Testis (tissue), 2 donors: ENCODE measurements at regions not wholly inside any gene's neighbourhood (a gene's known extent, or its start where the extent isn't known, plus 50 kb on each side); places are given as distances from the start of the nearest gene placed in this dataset.
A peak's percentile ranks its signal among the peaks of the same experiment; 100 is the strongest.

ENCODE experiments used
- DNase-seq: peaks from one replicate; pipeline ENCODE4 v3.0.0-alpha.2; 2019
- H3K27ac ChIP-seq, 2 donors: fragments of 200-600 bp; sonication (generic); one replicate each; pipeline ENCODE4 v1.5.1; 2019
- H3K27me3 ChIP-seq: fragments of 200-600 bp; sonication (generic); one replicate; pipeline ENCODE4 v1.5.1; 2019
- H3K36me3 ChIP-seq: fragments of 200-600 bp; sonication (generic); one replicate; pipeline ENCODE4 v1.5.1; 2017; ENCODE audit warnings: low read depth; ENCODE audit errors: missing control alignments
- H3K4me1 ChIP-seq: fragments of 200-600 bp; sonication (generic); one replicate; pipeline ENCODE4 v1.5.1; 2019
- H3K4me3 ChIP-seq, 2 donors: fragments of 200-600 bp; sonication (generic); one replicate each; pipeline ENCODE4 v1.5.1; 2017 to 2019
- H3K9me3 ChIP-seq: fragments of 200-600 bp; sonication (generic); one replicate; pipeline ENCODE4 v1.5.1; 2017
- POLR2A ChIP-seq: fragments of 450-650 bp; IDR thresholded peaks from one replicate; pipeline ENCODE4 v1.6.1; 2017; ENCODE audit warnings: antibody characterized with exemption, mild to moderate bottlenecking, moderate library complexity
- WGBS, 2 donors: methylation state at CpG; one replicate each; pipeline ENCODE4 v1.1.5; 2018; 5-methylcytosine and 5-hydroxymethylcytosine counted together
- intact Hi-C: fragments of 100-400 bp; cut with DNase I; formaldehyde crosslinking; loops from one replicate; pipeline ENCODE4 v1.15.1; 2023; ENCODE audit warnings: low total_unique reads
- TF ChIP-seq, protein P1 (sequence below), 3 experiments: fragments of 450-650 bp in 2 of 3; fragments of 200-600 bp in 1 of 3; sonication (generic) in 1 of 3; IDR thresholded peaks; one replicate each; pipeline ENCODE4 v1.5.1; 2016 to 2019; ENCODE audit warnings: antibody characterized with exemption in 3 of 3, mild to moderate bottlenecking in 2 of 3, moderate library complexity in 1 of 3

DNA sequence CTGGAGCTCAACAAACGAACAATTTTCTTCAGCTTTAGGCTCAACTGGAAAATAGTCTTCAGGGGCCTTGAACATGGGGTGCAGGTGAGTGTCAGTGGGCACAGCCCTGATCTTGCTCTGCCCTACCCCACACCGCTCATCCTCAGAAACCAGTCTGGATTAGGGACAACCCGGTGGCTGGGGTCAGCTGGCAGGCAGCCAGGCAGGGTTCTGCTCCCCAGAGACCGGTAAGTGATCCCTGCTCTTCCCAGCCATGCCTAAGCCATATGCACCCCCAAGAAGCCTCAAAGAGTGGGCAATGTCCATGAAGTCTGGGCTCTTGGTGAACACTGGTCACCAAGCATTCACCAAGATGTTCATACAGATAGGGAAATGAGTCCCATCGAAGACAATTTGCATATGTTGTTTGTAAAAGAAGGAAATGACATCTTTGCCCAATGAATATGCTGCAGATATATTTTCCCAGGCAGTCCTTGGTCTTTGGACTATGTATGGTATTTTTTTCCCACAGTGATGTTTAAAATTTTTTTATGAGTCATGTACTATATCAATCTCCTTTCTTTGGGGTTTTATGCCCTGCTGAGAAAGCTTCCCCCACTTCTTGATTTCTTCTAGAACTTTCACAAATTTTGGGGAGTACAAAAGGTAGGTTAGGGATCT, 63.9 kb upstream of the VASH1 start:
- DNase-seq: peak; percentile 6
- TF ChIP-seq POLR2A: no peak
- TF ChIP-seq, protein P1, sequence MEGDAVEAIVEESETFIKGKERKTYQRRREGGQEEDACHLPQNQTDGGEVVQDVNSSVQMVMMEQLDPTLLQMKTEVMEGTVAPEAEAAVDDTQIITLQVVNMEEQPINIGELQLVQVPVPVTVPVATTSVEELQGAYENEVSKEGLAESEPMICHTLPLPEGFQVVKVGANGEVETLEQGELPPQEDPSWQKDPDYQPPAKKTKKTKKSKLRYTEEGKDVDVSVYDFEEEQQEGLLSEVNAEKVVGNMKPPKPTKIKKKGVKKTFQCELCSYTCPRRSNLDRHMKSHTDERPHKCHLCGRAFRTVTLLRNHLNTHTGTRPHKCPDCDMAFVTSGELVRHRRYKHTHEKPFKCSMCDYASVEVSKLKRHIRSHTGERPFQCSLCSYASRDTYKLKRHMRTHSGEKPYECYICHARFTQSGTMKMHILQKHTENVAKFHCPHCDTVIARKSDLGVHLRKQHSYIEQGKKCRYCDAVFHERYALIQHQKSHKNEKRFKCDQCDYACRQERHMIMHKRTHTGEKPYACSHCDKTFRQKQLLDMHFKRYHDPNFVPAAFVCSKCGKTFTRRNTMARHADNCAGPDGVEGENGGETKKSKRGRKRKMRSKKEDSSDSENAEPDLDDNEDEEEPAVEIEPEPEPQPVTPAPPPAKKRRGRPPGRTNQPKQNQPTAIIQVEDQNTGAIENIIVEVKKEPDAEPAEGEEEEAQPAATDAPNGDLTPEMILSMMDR (IDR thresholded peaks at IDR 0.05): no peak
- WGBS, 2 donors: 73 to 92% methylated on average over 5 of the region's 5 CpGs
- Histone ChIP-seq H3K27ac (no peak overlapping the region), H3K27me3 (no peaks in the 10 kb centered on the region), H3K4me3 (no peak overlapping the region), H3K36me3 (no peaks in the 10 kb centered on the region), H3K4me1 (peaks cover 23% of the 10 kb centered on the region), H3K9me3 (no peaks in the 10 kb centered on the region)
- intact Hi-C loops: no loop called here

DNA sequence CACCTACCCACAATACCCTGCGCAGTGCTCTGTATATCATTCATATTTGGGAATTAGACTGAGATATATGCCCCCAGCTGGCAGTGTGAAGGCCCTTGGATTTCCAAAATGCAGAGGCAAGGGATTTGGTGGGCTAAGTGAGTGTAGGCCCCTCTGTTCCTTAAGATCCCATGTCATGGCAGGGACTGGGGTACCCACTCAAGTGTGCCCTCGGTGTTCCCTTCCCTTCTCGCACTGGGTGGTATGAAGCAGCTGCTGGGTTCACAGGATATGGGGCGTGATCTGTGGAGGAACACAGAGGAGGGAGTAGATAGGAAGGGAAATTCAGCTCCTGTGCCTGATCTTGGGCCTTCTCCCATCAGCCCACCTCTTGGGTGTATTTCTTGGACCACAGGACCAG, 63.1 kb upstream of the VASH1 start:
- TF ChIP-seq POLR2A: no peak
- TF ChIP-seq, protein P1 (IDR thresholded peaks at IDR 0.05): no peak
- Histone ChIP-seq H3K9me3 (no peaks in the 10 kb centered on the region), H3K27me3 (no peaks in the 10 kb centered on the region), H3K27ac (peak overlapping the region in 1 of 2 donors; percentile 54), H3K36me3 (no peaks in the 10 kb centered on the region), H3K4me3 (no peak overlapping the region), H3K4me1 (peaks cover 23% of the 10 kb centered on the region)
- intact Hi-C loops: no loop called here
- WGBS, 2 donors: 91 to 93% methylated on average over 4 of the region's 4 CpGs
- no peak for DNase-seq

DNA sequence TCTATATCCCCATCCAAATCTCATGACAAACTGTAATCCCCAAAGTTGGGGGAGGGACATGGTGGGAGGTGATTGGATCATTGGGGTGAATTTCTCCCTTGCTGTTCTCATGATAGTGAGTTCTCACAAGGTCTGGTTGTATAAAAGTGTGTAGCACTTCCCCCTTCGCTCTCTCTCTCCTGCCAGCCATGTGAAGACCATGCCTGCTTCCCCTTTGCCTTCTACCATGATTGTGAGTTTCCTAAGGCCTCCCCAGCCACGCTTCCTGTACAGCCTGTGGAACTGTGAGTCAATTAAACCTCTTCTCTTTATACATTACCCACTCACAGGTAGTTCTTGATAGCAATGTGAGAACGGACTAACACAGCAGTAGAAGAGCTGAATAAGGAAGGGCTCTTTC, 62.6 kb upstream of the VASH1 start:
- Histone ChIP-seq H3K4me3 (no peak overlapping the region), H3K27ac (peak overlapping the region; percentile 54 to 55), H3K9me3 (no peaks in the 10 kb centered on the region), H3K27me3 (no peaks in the 10 kb centered on the region), H3K36me3 (no peaks in the 10 kb centered on the region), H3K4me1 (peaks cover 23% of the 10 kb centered on the region)
- TF ChIP-seq, protein P1 (IDR thresholded peaks at IDR 0.05): no peak
- TF ChIP-seq POLR2A: no peak
- intact Hi-C loops: no loop called here
- no peak for DNase-seq
- WGBS, 2 donors: 81 to 83% methylated on average over 3 of the region's 3 CpGs

DNA sequence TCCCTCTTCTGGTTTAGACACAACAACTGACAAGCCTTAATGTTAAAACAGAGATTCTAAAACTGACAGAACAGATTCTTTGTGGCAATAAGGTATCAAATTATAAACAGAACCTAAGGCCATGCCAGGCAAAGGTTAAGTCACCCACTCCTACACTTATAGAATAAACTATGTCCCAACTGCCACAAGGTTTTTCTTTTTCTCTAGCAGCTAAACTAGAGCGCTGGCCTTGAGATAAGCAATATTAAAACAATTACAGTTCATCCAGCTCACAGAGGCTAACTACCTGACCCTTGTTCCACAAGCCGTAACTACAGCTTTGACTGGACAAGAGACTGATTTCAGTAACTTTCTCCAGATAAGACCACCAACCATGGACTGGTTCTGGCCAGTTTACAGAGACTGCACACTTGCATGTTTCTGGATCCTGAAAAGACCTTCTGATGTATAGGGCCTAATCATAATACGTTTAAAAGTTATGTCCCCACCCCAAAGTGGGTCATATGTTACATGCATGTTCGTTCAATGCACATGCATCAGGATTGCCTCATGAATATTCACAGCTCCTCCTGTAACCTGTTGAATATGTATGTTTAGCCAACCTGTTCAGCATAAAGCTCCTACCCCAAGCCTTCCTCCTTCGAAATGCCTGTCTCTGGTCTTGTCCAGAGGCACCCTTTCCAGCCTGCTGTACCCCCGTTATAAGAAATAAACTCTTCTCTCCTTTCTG, 61.9 kb upstream of the VASH1 start:
- WGBS, 2 donors: 33 to 38% methylated on average over 6 of the region's 6 CpGs
- Histone ChIP-seq H3K27me3 (no peaks in the 10 kb centered on the region), H3K4me3 (no peak overlapping the region), H3K36me3 (no peaks in the 10 kb centered on the region), H3K4me1 (peaks cover 23% of the 10 kb centered on the region), H3K27ac (peak overlapping the region; percentile 54 to 55), H3K9me3 (no peaks in the 10 kb centered on the region)
- TF ChIP-seq POLR2A: no peak
- TF ChIP-seq, protein P1 (IDR thresholded peaks at IDR 0.05): no peak
- intact Hi-C loops: no loop called here
- no peak for DNase-seq
